HL-60 (cell line): ENCODE measurements at regions not wholly inside any gene's neighbourhood (a gene's known extent, or its start where the extent isn't known, plus 50 kb on each side); places are given as distances from the start of the nearest gene placed in this dataset.

Source experiments
- CTCF ChIP-seq: IDR thresholded peaks from one replicate; pipeline ENCODE4 v1.5.1; 2011; ENCODE audit warnings: low read length, control low read depth, inconsistent platforms; ENCODE audit not compliant: insufficient read depth
- POLR2AphosphoS5 ChIP-seq: IDR thresholded peaks from 2 replicates; pipeline ENCODE4 v1.6.1; 2012; ENCODE audit warnings: low read depth

GRCh38 chr12:115149279-115149678 lies 465.3 kb upstream of the TBX3 start:
- TF ChIP-seq CTCF (no peak), POLR2AphosphoS5 (no peak)
